GM18498 (cell line): ENCODE measurements at regions not wholly inside any gene's neighbourhood (a gene's known extent, or its start where the extent isn't known, plus 50 kb on each side); places are given as distances from the start of the nearest gene placed in this dataset.
"Not testable (repeated sequence)": the region's sequence is repeated elsewhere in the genome, so short reads cannot be mapped to it uniquely, and the experiment has no call there.

Experiments
- ATAC-seq: cut with Tn5 transposase; IDR thresholded peaks from one replicate; pipeline ENCODE4 v1.9.1; 2021; ENCODE audit warnings: mild to moderate bottlenecking, moderate library complexity; ENCODE audit not compliant: unreplicated experiment

- no peak for ATAC-seq
Observed at GRCh38 chr1:59185163-59185860, 111.6 kb upstream of the FGGY start.

GRCh38 chr1:59186656-59187055 lies 110.2 kb upstream of the FGGY start:
- ATAC-seq, result no peak

GRCh38 chr1:59188413-59189213 lies 108.3 kb upstream of the FGGY start:
- ATAC-seq, result no peak

- ATAC-seq, result no peak
Observed at GRCh38 chr1:59193443-59194093, 103.3 kb upstream of the FGGY start.

- ATAC-seq, result no peak
Observed at GRCh38 chr1:59194621-59195020, 102.3 kb upstream of the FGGY start.

DNA sequence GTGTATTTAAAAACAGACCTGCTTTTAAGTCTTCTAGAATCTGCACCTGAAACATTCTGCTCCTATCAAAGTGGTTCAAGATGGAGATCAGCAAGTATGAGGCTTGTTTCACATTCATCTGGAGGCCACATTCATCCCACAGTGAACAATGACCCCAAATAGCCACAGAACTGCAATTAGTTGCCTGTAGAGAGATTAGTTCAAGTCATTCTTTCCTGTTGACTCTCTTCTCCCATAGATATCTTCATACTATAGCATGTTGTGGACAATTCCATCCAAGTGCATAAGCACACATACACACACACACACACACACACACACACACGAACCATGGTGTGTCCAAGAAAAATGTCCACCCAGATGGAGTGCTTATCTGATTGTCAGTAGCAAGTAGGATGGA lies 101.7 kb upstream of the FGGY start:
- no peak for ATAC-seq

DNA sequence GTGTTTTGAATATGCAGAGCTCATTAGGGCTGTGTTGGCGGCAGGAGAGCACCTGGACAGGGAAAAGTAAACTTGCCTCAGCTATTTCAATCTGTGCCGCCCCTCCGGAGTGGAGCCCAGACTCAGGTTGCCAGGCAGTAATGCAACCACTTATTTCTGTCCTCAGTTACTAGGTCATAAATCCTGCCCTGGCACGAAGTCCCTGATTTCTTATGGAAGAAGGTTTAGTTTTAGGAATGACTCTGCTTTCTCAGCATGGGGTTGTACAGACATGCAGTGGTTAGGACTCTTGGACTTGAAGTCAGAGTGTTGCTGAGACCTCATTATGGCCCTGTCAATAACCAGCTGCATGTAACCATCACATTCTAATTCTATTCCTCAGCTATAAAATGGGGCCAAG lies 98.3 kb upstream of the FGGY start:
- no peak for ATAC-seq

DNA sequence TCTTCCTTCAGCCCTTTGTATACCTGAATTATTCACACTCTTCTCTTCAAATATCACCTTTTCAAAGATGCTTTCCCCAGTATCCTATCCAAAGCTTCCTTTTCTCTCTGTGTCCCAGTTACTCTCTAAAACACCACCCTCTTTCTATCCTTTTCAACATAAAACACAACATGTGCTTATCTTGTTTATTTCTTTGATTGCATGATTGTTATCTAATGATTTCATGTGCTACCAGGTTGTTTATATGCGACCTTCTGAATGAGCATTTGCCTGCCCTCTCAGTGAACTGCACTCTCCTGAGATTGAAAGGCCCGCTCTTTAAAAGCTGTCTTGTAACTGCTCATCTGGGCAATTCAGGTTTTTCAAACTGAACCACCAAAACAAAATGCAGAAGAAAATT lies 97.7 kb upstream of the FGGY start:
- no peak for ATAC-seq

- ATAC-seq, result no peak
Observed at GRCh38 chr1:59199719-59200376, 97.0 kb upstream of the FGGY start.

- ATAC-seq, result no peak
Observed at GRCh38 chr1:59201341-59201740, 95.6 kb upstream of the FGGY start.

- no peak for ATAC-seq
Observed at GRCh38 chr1:59202455-59202854, 94.4 kb upstream of the FGGY start.

GRCh38 chr1:59204001-59204400 lies 92.9 kb upstream of the FGGY start:
- ATAC-seq, result no peak

GRCh38 chr1:59206616-59207015 lies 90.3 kb upstream of the FGGY start:
- ATAC-seq, result not testable (repeated sequence)

GRCh38 chr1:59210430-59210829 lies 86.5 kb upstream of the FGGY start:
- not testable (repeated sequence) for ATAC-seq

GRCh38 chr1:59212706-59213105 lies 84.2 kb upstream of the FGGY start:
- no peak for ATAC-seq

GRCh38 chr1:59214248-59215208 lies 82.4 kb upstream of the FGGY start:
- no peak for ATAC-seq

DNA sequence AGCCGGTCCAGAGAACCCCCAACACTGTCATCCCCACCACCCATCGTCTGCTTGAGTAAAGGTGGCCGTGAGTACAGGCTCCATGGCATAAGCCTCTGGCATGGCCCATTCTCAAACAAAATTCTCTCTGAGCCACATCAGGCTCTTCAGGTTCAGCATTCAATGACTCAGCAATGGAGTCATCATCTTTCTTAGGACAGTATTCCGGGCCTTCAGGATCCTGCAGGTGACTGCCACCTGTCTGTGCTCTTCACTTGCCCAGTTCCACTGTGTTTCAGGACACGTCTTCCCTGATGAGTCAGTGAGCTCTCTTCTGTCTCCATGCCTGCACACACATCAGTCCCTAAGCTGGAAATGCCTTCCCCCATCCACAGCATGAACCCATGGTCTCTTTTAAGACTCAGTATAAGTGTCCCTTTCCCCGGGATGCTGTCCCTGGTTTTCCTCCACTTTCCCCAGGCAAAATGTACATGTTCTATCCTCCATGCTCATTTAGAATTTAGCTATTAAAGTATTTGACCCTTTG lies 81.1 kb upstream of the FGGY start:
- ATAC-seq, result no peak

DNA sequence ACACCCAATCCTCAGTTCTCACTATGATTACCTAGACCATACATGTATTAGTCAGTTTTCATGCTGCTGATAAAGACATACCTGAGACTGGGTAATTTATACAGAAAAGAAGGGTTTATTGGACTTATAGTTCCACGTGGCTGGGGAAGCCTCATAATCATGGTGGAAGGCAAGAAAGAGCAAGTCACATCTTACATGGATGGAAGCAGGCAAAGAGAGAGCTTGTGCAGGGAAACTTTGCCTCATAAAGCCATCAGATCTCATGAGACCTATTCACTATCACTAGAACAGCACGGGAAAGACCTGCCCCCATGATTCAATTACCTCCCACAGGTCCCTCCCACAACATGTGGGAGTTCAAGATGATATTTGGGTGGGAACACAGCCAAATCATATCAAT lies 79.5 kb upstream of the FGGY start:
- not testable (repeated sequence) for ATAC-seq

- no peak for ATAC-seq
Observed at GRCh38 chr1:59218521-59219236, 78.2 kb upstream of the FGGY start.
